A549 (cell line): ENCODE measurements at regions not wholly inside any gene's neighbourhood (a gene's known extent, or its start where the extent isn't known, plus 50 kb on each side); places are given as distances from the start of the nearest gene placed in this dataset.

Source experiments
- ATAC-seq, 2 experiments: fragments of 200-7000 bp in 1 of 2; fragments of >200 bp in 1 of 2; cut with Nextera tagmentation in 1 of 2; cut with Tn5 transposase in 1 of 2; 3 replicates each; pipeline versions ENCODE4 v1.8.0 to v1.9.1; 2018 to 2020; ENCODE audit warnings: mild to moderate bottlenecking in 1 of 2, moderate library complexity in 1 of 2
- CTCF ChIA-PET: fragments of 300-600 bp; sonication (Branson Sonifier 250); formaldehyde crosslinking; extraction: SDS; loops from one replicate; lab custom pipeline; 2021; ENCODE audit warnings: antibody characterized with exemption, inconsistent platforms; lab: Yijun Ruan, JAX
- POLR2A ChIA-PET: fragments of 350-600 bp; formaldehyde crosslinking; extraction: SDS; loops from one replicate; lab custom pipeline; 2021; ENCODE audit warnings: antibody characterized with exemption, inconsistent platforms; lab: Yijun Ruan, JAX
- DNase-seq, 2 experiments: peaks; one replicate each; pipeline versions ENCODE4 v3.0.0 to v3.0.0-alpha.2; 2011 to 2016; ENCODE audit warnings: low read depth in 1 of 2, low spot score in 1 of 2
- FAIRE-seq: peaks from 2 replicates; lab custom pipeline; 2011; peaks lifted over from hg19 to GRCh38; lab: Jason Lieb, UNC
- H3K27ac ChIP-seq, 2 experiments: fragments of >200 bp; sonication (Bioruptor Twin); formaldehyde crosslinking; 3 replicates each; pipeline ENCODE4 v1.5.1; 2016 to 2017
- H3K4me1 ChIP-seq: fragments of >200 bp; sonication (Bioruptor Twin); formaldehyde crosslinking; 3 replicates; pipeline ENCODE4 v1.6.1; 2016
- H3K4me2 ChIP-seq: fragments of >200 bp; sonication (Bioruptor Twin); formaldehyde crosslinking; 3 replicates; pipeline ENCODE4 v1.6.1; 2016
- H3K4me3 ChIP-seq: fragments of >200 bp; sonication (Bioruptor Twin); formaldehyde crosslinking; 3 replicates; pipeline ENCODE4 v1.5.1; 2016
- H3K9me3 ChIP-seq: fragments of >200 bp; sonication (Bioruptor Twin); formaldehyde crosslinking; 3 replicates; pipeline ENCODE4 v1.6.1; 2016
- BHLHE40 ChIP-seq: IDR thresholded peaks from 2 replicates; pipeline ENCODE4 v1.6.1; 2012; ENCODE audit warnings: low read depth, low read length, inconsistent platforms
- CBX8 ChIP-seq: fragments of 200-600 bp; sonication (generic); IDR thresholded peaks from 2 replicates; pipeline ENCODE4 v1.6.1; 2016
- CHD2 ChIP-seq: fragments of 150-350 bp; IDR thresholded peaks from 2 replicates; pipeline ENCODE4 v1.6.1; 2014; ENCODE audit warnings: low read length; ENCODE audit not compliant: partially characterized antibody
- E2F6 ChIP-seq: IDR thresholded peaks from 2 replicates; pipeline ENCODE4 v1.6.1; 2012; ENCODE audit warnings: low read depth, borderline replicate concordance
- EHF ChIP-seq: fragments of 250-450 bp; sonication (Bioruptor Pico); IDR thresholded peaks from 2 replicates; pipeline ENCODE4 v1.5.0; 2020; ENCODE audit warnings: mild to moderate bottlenecking
- HDAC2 ChIP-seq: fragments of 200-600 bp; sonication (generic); IDR thresholded peaks from 2 replicates; pipeline ENCODE4 v1.6.1; 2016
- HEYL ChIP-seq: fragments of 250-450 bp; sonication (Bioruptor Pico); IDR thresholded peaks from 2 replicates; pipeline ENCODE4 v1.8.0; 2021; ENCODE audit warnings: mild to moderate bottlenecking, moderate library complexity
- HOXA7 ChIP-seq: fragments of 250-450 bp; sonication (Bioruptor Pico); IDR thresholded peaks from 2 replicates; pipeline ENCODE4 v1.5.0; 2020; ENCODE audit warnings: mild to moderate bottlenecking, moderate library complexity
- JUN ChIP-seq, 2 experiments: fragments of >200 bp; sonication (Bioruptor Twin); formaldehyde crosslinking; IDR thresholded peaks; 2 replicates in 1 of 2; 3 replicates in 1 of 2; pipeline ENCODE4 v1.6.1; 2016 to 2017
- KDM1A ChIP-seq: fragments of 200-600 bp; sonication (generic); IDR thresholded peaks from 2 replicates; pipeline ENCODE4 v1.6.1; 2016; ENCODE audit warnings: low read depth, mild to moderate bottlenecking
- MAFK ChIP-seq: fragments of 450-650 bp; IDR thresholded peaks from 2 replicates; pipeline ENCODE4 v1.6.1; 2014; ENCODE audit not compliant: partially characterized antibody
- NFE2L2 ChIP-seq: fragments of 150-350 bp; conservative IDR thresholded peaks from 2 replicates; pipeline ENCODE4 v1.6.1; 2014; ENCODE audit warnings: low read length
- NPAS2 ChIP-seq: fragments of 250-450 bp; sonication (Bioruptor Pico); IDR thresholded peaks from 2 replicates; pipeline ENCODE4 v1.8.0; 2022; ENCODE audit warnings: mild to moderate bottlenecking, moderate library complexity, borderline replicate concordance
- NR3C1 ChIP-seq: fragments of >200 bp; sonication (Bioruptor Twin); formaldehyde crosslinking; IDR thresholded peaks from 3 replicates; pipeline ENCODE4 v1.6.1; 2017
- POLR2A ChIP-seq: IDR thresholded peaks from 2 replicates; pipeline ENCODE4 v1.6.1; 2012; ENCODE audit warnings: mild to moderate bottlenecking, low read length
- RAD21 ChIP-seq, 2 experiments: fragments of >200 bp in 1 of 2; sonication (Bioruptor Twin) in 1 of 2; formaldehyde crosslinking in 1 of 2; IDR thresholded peaks in 1 of 2; conservative IDR thresholded peaks in 1 of 2; 2 replicates in 1 of 2; 3 replicates in 1 of 2; pipeline ENCODE4 v1.6.1; 2012 to 2018; ENCODE audit warnings: inconsistent platforms in 1 of 2
- RARB ChIP-seq: fragments of 250-450 bp; sonication (Bioruptor Pico); IDR thresholded peaks from 2 replicates; pipeline ENCODE4 v1.8.0; 2021; ENCODE audit warnings: mild to moderate bottlenecking, moderate library complexity
- RFX5 ChIP-seq: fragments of 450-650 bp; IDR thresholded peaks from 2 replicates; pipeline ENCODE4 v1.7.1; 2014; ENCODE audit warnings: antibody characterized with exemption, mild to moderate bottlenecking, moderate library complexity
- SMC3 ChIP-seq: fragments of >200 bp; sonication (Bioruptor Twin); formaldehyde crosslinking; IDR thresholded peaks from 3 replicates; pipeline ENCODE4 v1.6.1; 2018; ENCODE audit warnings: inconsistent platforms
- SREBF2 ChIP-seq: fragments of 450-650 bp; IDR thresholded peaks from 2 replicates; pipeline ENCODE4 v1.6.1; 2014; ENCODE audit warnings: mild to moderate bottlenecking, moderate library complexity
- USF2 ChIP-seq: fragments of 450-650 bp; IDR thresholded peaks from 2 replicates; pipeline ENCODE4 v1.6.1; 2014; ENCODE audit warnings: antibody characterized with exemption
- ZFP36 ChIP-seq: fragments of 450-650 bp; IDR thresholded peaks from 2 replicates; pipeline ENCODE4 v1.6.1; 2014; ENCODE audit warnings: borderline replicate concordance; ENCODE audit not compliant: partially characterized antibody
- ZNF302 ChIP-seq: fragments of 250-450 bp; sonication (Bioruptor Pico); IDR thresholded peaks from 2 replicates; pipeline ENCODE4 v1.9.0; 2021; ENCODE audit warnings: inconsistent platforms, mild to moderate bottlenecking, moderate library complexity
- ZSCAN20 ChIP-seq: fragments of 250-450 bp; sonication (Bioruptor Pico); IDR thresholded peaks from 2 replicates; pipeline ENCODE4 v1.8.0; 2022; ENCODE audit warnings: mild to moderate bottlenecking, moderate library complexity
- WGBS: methylation state at CpG from one replicate; pipeline ENCODE4 v1.1.6; 2017; ENCODE audit errors: missing lambda C conversion rate; 5-methylcytosine and 5-hydroxymethylcytosine counted together
- TF ChIP-seq, protein P1 (sequence below): fragments of 250-450 bp; sonication (Bioruptor Pico); IDR thresholded peaks from 2 replicates; pipeline ENCODE4 v1.5.0; 2021; ENCODE audit warnings: mild to moderate bottlenecking, moderate library complexity, borderline replicate concordance
- TF ChIP-seq, protein P2 (sequence below): fragments of 150-350 bp; IDR thresholded peaks from 2 replicates; pipeline ENCODE4 v1.6.1; 2014; ENCODE audit warnings: low read depth, mild to moderate bottlenecking, low read length

DNA sequence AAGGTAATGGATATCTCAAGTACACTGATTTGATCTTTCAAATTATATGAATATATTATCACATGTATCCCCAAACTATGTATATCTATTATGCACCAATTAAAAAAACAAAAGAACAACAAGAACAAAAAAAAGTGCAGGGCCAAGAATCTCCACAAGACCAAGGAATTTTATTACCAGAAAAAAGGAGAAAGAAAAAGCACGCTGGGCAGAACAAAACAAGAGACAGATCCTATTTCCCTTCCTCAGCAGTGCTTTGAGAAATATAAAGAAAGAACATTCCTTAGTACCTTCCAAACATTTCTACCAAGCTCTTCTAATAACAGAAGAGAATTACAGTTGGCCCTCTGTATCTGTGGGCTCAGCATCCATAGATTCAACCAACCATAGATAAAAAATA is 144.7 kb upstream of the CREB1 start (continued):
- TF ChIP-seq NR3C1: no peak

- ChIA-PET CTCF (no interaction called here), POLR2A (no interaction called here)
- no peak for TF ChIP-seq E2F6
- no peak for TF ChIP-seq CHD2
- Histone ChIP-seq H3K4me2 (no peak overlapping the region), H3K4me1 (no peaks in the 10 kb centered on the region), H3K4me3 (no peak overlapping the region), H3K27ac (no peak overlapping the region), H3K9me3 (peaks cover 21% of the 10 kb centered on the region; the same call in 2 of the 3 replicates)
- WGBS: 88% methylated on average over 1 of the region's 1 CpG
- no peak for ATAC-seq
- DNase-seq: no peak
- no peak for FAIRE-seq
Measured at GRCh38 chr2:207385903-207386302, 143.9 kb upstream of the CREB1 start.

DNA sequence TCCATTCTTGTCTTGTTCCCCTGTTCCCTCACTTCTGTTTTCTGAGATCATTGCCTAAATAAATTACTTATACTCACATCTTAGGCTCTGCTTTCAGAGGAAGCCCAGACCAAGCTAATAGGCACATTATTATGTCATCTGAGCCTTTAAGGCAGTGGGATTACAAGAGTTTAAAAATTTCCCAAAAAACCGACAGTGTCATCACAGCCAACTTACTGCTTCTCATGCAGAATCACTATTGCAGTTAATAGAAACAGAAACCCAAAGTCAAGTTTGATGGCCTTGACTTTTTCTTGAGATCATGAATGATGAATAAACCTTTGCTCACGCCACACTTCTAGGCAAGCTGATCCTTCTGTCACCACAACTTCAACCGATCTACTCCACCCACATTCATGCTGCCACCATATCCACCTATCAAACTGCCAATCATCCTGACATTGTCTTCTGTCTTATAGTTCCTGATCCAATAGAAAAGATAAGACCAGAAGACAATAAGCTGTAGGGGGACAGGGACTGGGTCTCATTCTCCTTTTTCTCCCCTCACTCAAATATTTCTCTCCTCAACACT is 142.7 kb upstream of the CREB1 start:
- FAIRE-seq: no peak

DNA sequence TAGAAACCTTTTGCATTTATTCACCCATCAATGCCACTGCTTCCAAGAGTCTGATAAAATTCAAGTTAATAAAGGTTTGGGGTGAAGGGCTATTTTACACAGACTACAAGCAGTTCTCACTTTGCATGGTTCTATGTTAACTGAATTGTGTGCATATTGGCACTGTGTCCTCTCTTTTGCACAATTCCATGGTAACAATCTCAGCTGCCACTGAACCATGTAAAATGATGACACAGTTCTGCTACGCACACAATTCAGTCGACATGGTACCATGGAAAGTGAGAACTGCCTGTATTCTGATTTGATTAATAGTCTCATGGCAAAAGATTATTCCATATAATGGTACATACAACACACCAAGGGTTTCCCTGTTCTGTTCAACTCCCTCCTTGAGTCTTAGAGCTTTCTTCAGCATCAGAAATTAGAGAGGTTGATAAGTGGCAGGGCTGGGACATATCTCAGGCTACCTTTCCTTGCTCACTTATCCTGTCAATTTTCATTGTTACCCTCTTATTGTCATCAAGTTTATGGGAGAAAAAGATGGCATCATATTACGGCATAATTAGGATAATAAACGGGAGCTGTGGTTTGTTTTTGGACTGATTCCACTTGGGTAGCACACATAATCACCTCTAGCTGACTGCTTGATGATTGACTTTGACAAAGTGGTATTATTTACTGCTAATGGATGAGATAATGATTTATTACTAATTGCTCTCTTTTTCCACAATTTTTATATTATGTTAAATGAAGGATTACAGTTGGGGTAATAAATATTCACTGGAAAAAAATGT is 139.3 kb upstream of the CREB1 start:
- peaks cover 23% of the 10 kb centered on the region for H3K4me1 ChIP-seq
- POLR2A ChIA-PET: no interaction called here
- 87% methylated on average over 4 of the region's 4 CpGs for WGBS
- ATAC-seq (no peak), FAIRE-seq (no peak), DNase-seq (no peak)
- CTCF ChIA-PET: interaction anchor here (0.8 to 2.4 kb wide), 4 partner anchors 10 to 223 kb away, joined by 3 to 6 read pairs (median 4); no protein-coding TSS in a partner anchor
- 0 out of 3 replicates have a peak, but pooled peaks cover under 1% of the 10 kb centered on the region for H3K9me3 ChIP-seq
- no peak overlapping the region for H3K27ac ChIP-seq
- H3K4me3 ChIP-seq: no peak overlapping the region
- H3K4me2 ChIP-seq: no peak overlapping the region
- TF ChIP-seq SREBF2 (no peak), USF2 (no peak), EHF (CRISPR knock-in tag) (no peak), ZSCAN20 (no peak), CBX8 (no peak), RARB (CRISPR knock-in tag) (no peak), ZFP36 (no peak), POLR2A (no peak), MAFK (no peak), RAD21 (conservative IDR thresholded peaks at IDR 0.05 in 1 of 2, IDR thresholded peaks at IDR 0.05 in 1 of 2) (no peak), JUN (IDR thresholded peaks at IDR 0.05) (no peak), BHLHE40 (no peak), SMC3 (no peak), HDAC2 (no peak)
- TF ChIP-seq, protein P1, sequence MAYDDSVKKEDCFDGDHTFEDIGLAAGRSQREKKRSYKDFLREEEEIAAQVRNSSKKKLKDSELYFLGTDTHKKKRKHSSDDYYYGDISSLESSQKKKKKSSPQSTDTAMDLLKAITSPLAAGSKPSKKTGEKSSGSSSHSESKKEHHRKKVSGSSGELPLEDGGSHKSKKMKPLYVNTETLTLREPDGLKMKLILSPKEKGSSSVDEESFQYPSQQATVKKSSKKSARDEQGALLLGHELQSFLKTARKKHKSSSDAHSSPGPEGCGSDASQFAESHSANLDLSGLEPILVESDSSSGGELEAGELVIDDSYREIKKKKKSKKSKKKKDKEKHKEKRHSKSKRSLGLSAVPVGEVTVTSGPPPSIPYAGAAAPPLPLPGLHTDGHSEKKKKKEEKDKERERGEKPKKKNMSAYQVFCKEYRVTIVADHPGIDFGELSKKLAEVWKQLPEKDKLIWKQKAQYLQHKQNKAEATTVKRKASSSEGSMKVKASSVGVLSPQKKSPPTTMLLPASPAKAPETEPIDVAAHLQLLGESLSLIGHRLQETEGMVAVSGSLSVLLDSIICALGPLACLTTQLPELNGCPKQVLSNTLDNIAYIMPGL (CRISPR knock-in tag): no peak
- TF ChIP-seq, all 56 proteins: peak for 0

More for the DNA sequence above, 142.7 kb upstream of the CREB1 start:
- ATAC-seq (no peak), DNase-seq (no peak)
- TF ChIP-seq KDM1A (no peak), JUN (IDR thresholded peaks at IDR 0.05) (no peak), HEYL (CRISPR knock-in tag) (no peak), USF2 (no peak), NR3C1 (no peak), CHD2 (no peak), RFX5 (no peak), NFE2L2 (no peak), ZNF302 (CRISPR knock-in tag) (no peak), HOXA7 (CRISPR knock-in tag) (no peak), NPAS2 (CRISPR knock-in tag) (no peak), MAFK (no peak)
- TF ChIP-seq, protein P2, sequence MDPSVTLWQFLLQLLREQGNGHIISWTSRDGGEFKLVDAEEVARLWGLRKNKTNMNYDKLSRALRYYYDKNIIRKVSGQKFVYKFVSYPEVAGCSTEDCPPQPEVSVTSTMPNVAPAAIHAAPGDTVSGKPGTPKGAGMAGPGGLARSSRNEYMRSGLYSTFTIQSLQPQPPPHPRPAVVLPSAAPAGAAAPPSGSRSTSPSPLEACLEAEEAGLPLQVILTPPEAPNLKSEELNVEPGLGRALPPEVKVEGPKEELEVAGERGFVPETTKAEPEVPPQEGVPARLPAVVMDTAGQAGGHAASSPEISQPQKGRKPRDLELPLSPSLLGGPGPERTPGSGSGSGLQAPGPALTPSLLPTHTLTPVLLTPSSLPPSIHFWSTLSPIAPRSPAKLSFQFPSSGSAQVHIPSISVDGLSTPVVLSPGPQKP: no peak
- Histone ChIP-seq H3K4me2 (no peak overlapping the region), H3K4me1 (no peaks in the 10 kb centered on the region), H3K27ac (no peak overlapping the region), H3K9me3 (peaks cover 10% of the 10 kb centered on the region; the same call in 2 of the 3 replicates), H3K4me3 (no peak overlapping the region)
- POLR2A ChIA-PET: no interaction called here
- CTCF ChIA-PET: no interaction called here
- 79% methylated on average over 3 of the region's 3 CpGs for WGBS
